IMR-90 (cell line): ENCODE measurements at regions not wholly inside any gene's neighbourhood (a gene's known extent, or its start where the extent isn't known, plus 50 kb on each side); places are given as distances from the start of the nearest gene placed in this dataset.

Source experiments
- ATAC-seq: fragments of 200-7000 bp; cut with Tn5 transposase; 2 replicates; pipeline ENCODE4 v1.9.1; 2020; ENCODE audit warnings: low read depth, mild to moderate bottlenecking, moderate library complexity
- BruUV-seq: library from RNA; stranded (reverse); fragments of 400-500 nt; replicated peaks from 2 replicates; lab custom pipeline; 2021; lab: Mats Ljungman, UMichigan
- CTCF ChIA-PET: fragments of 300-600 bp; formaldehyde crosslinking; extraction: SDS; loops from one replicate; lab custom pipeline; 2021; ENCODE audit warnings: antibody characterized with exemption; lab: Yijun Ruan, JAX
- POLR2A ChIA-PET: fragments of 300-600 bp; sonication (Branson Sonifier 250); formaldehyde crosslinking; loops from one replicate; lab custom pipeline; 2022; ENCODE audit warnings: antibody characterized with exemption; ENCODE audit not compliant: unreplicated experiment; lab: Charles Lee
- DNase-seq: peaks from one replicate; pipeline ENCODE4 v3.0.0; 2013
- H2AFZ ChIP-seq: replicated peaks from 2 replicates; pipeline ENCODE3; 2013; ENCODE audit warnings: low read length, mild to moderate bottlenecking; ENCODE audit not compliant: poor library complexity
- H2AK5ac ChIP-seq: 2 replicates; pipeline ENCODE4 v1.6.1; 2013; ENCODE audit warnings: low read depth, low read length, inconsistent platforms
- H2AK9ac ChIP-seq: replicated peaks from 2 replicates; pipeline ENCODE3; 2013; ENCODE audit warnings: mild to moderate bottlenecking, low read depth, low read length, moderate library complexity; ENCODE audit not compliant: poor library complexity
- H2BK120ac ChIP-seq: 2 replicates; pipeline ENCODE4 v1.6.1; 2013; ENCODE audit warnings: low read depth, low read length, inconsistent platforms
- H2BK15ac ChIP-seq: 3 replicates; pipeline ENCODE4 v1.6.1; 2013; ENCODE audit warnings: low read depth, low read length, inconsistent platforms
- H2BK20ac ChIP-seq: 2 replicates; pipeline ENCODE4 v1.6.1; 2013; ENCODE audit warnings: low read depth, mild to moderate bottlenecking, inconsistent platforms, low read length, moderate library complexity
- H2BK5ac ChIP-seq: 2 replicates; pipeline ENCODE4 v1.6.1; 2013; ENCODE audit warnings: mild to moderate bottlenecking, low read depth, low read length, inconsistent platforms; ENCODE audit not compliant: poor library complexity, severe bottlenecking
- H3K14ac ChIP-seq: replicated peaks from 2 replicates; pipeline ENCODE4 v1.6.1; 2013; ENCODE audit warnings: low read depth, low read length, inconsistent platforms
- H3K18ac ChIP-seq: 2 replicates; pipeline ENCODE4 v1.6.1; 2013; ENCODE audit warnings: low read depth, low read length, control low read depth
- H3K23ac ChIP-seq: 2 replicates; pipeline ENCODE4 v1.6.1; 2013; ENCODE audit warnings: low read depth, low read length, inconsistent platforms
- H3K27ac ChIP-seq: 2 replicates; pipeline ENCODE4 v1.5.1; 2013; ENCODE audit warnings: mild to moderate bottlenecking, control low read depth, low read length; ENCODE audit not compliant: insufficient read depth
- H3K27me3 ChIP-seq: 2 replicates; pipeline ENCODE4 v1.6.1; 2013; ENCODE audit warnings: low read length; ENCODE audit not compliant: control insufficient read depth, insufficient read depth
- H3K36me3 ChIP-seq: 2 replicates; pipeline ENCODE4 v1.6.1; 2013; ENCODE audit warnings: low read length, mixed read lengths; ENCODE audit not compliant: control insufficient read depth, insufficient read depth
- H3K4ac ChIP-seq: 2 replicates; pipeline ENCODE4 v1.6.1; 2013; ENCODE audit warnings: low read depth, low read length, inconsistent platforms
- H3K4me1 ChIP-seq: 2 replicates; pipeline ENCODE4 v1.6.1; 2013; ENCODE audit warnings: low read length, mixed read lengths; ENCODE audit not compliant: control insufficient read depth, insufficient read depth
- H3K4me2 ChIP-seq: 2 replicates; pipeline ENCODE4 v1.6.1; 2013; ENCODE audit warnings: low read depth, mild to moderate bottlenecking, control low read depth, low read length, moderate library complexity
- H3K4me3 ChIP-seq: 2 replicates; pipeline ENCODE4 v1.5.1; 2013; ENCODE audit warnings: low read depth, mild to moderate bottlenecking, control low read depth, low read length, moderate library complexity; ENCODE audit not compliant: insufficient read depth
- H3K56ac ChIP-seq: 2 replicates; pipeline ENCODE4 v1.6.1; 2013; ENCODE audit warnings: low read length, inconsistent platforms; ENCODE audit not compliant: insufficient read depth; ENCODE audit errors: extremely low read depth
- H3K79me1 ChIP-seq, 2 experiments: 2 replicates each; pipeline ENCODE4 v1.6.1; 2013; ENCODE audit warnings: low read length in 2 of 2, inconsistent platforms in 1 of 2, low read depth in 1 of 2
- H3K9ac ChIP-seq: 2 replicates; pipeline ENCODE4 v1.6.1; 2013; ENCODE audit warnings: low read depth, low read length, control low read depth
- H3K9me1 ChIP-seq: 2 replicates; pipeline ENCODE4 v1.6.1; 2013; ENCODE audit warnings: low read length, inconsistent platforms; ENCODE audit not compliant: insufficient read depth
- H3K9me3 ChIP-seq: 2 replicates; pipeline ENCODE4 v1.6.1; 2013; ENCODE audit warnings: low read length; ENCODE audit not compliant: control insufficient read depth, insufficient read depth
- H4K20me1 ChIP-seq: 2 replicates; pipeline ENCODE4 v1.6.1; 2013; ENCODE audit warnings: low read length, inconsistent platforms; ENCODE audit not compliant: insufficient read depth
- H4K5ac ChIP-seq: 2 replicates; pipeline ENCODE4 v1.6.1; 2013; ENCODE audit warnings: mild to moderate bottlenecking, low read depth, low read length, control low read depth
- H4K8ac ChIP-seq, 2 experiments: 2 replicates each; pipeline ENCODE4 v1.6.1; 2013; ENCODE audit warnings: low read depth in 2 of 2, low read length in 2 of 2, control low read depth in 1 of 2, inconsistent platforms in 1 of 2
- H4K91ac ChIP-seq: 2 replicates; pipeline ENCODE4 v1.6.1; 2013; ENCODE audit warnings: low read depth, low read length, inconsistent platforms; ENCODE audit not compliant: insufficient read depth
- BHLHE40 ChIP-seq: fragments of 150-350 bp; IDR thresholded peaks from 2 replicates; pipeline ENCODE4 v1.6.1; 2016; ENCODE audit warnings: mild to moderate bottlenecking, low read depth, low read length
- CEBPB ChIP-seq: IDR thresholded peaks from 2 replicates; pipeline ENCODE4 v1.6.1; 2012; ENCODE audit warnings: low read depth, low read length, improper control_type of control experiment
- CHD1 ChIP-seq: IDR thresholded peaks from 2 replicates; pipeline ENCODE4 v1.6.1; 2012; ENCODE audit warnings: low read depth, low read length, improper control_type of control experiment
- FOS ChIP-seq: fragments of 150-350 bp; IDR thresholded peaks from 2 replicates; pipeline ENCODE4 v1.6.1; 2016; ENCODE audit warnings: low read depth, low read length
- POLR2A ChIP-seq: IDR thresholded peaks from 2 replicates; pipeline ENCODE4 v1.6.1; 2012; ENCODE audit warnings: mild to moderate bottlenecking, low read depth, low read length
- RAD21 ChIP-seq: IDR thresholded peaks from 2 replicates; pipeline ENCODE4 v1.6.1; 2012; ENCODE audit warnings: low read length, improper control_type of control experiment
- RCOR1 ChIP-seq: IDR thresholded peaks from 2 replicates; pipeline ENCODE4 v1.6.1; 2012; ENCODE audit warnings: mild to moderate bottlenecking, low read length, improper control_type of control experiment; ENCODE audit not compliant: insufficient replicate concordance
- RFX5 ChIP-seq: IDR thresholded peaks from 2 replicates; pipeline ENCODE4 v1.8.0; 2012; ENCODE audit warnings: low read depth, mild to moderate bottlenecking, low read length, moderate library complexity
- SMC3 ChIP-seq: fragments of 150-350 bp; IDR thresholded peaks from 2 replicates; pipeline ENCODE4 v1.6.1; 2016; ENCODE audit warnings: low read depth, mild to moderate bottlenecking, antibody characterized with exemption, low read length, moderate library complexity
- USF2 ChIP-seq: fragments of 150-350 bp; IDR thresholded peaks from 2 replicates; pipeline ENCODE4 v1.6.1; 2017; ENCODE audit warnings: mild to moderate bottlenecking, antibody characterized with exemption, low read length, low read depth
- WGBS, 2 experiments: methylation state at CpG; one replicate each; pipeline versions ENCODE4 v1.1.5 to v1.1.7; 2013; ENCODE audit warnings: missing lambda C conversion rate in 2 of 2; ENCODE audit not compliant: insufficient read length in 1 of 2; ENCODE audit errors: extremely low coverage in 2 of 2; 5-methylcytosine and 5-hydroxymethylcytosine counted together
- dilution Hi-C: fragments of 300-500 bp; cut with HindIII; formaldehyde crosslinking; loops from one replicate; pipeline ENCODE4 v1.14.3; 2018; ENCODE audit warnings: low sequenced_read_pairs; ENCODE audit not compliant: unreplicated experiment
- in situ Hi-C: fragments of 300-500 bp; cut with MboI; formaldehyde crosslinking; loops from 3 replicates; pipeline ENCODE4 v1.14.3; 2019; ENCODE audit warnings: low sequenced_read_pairs, inconsistent platforms, mixed read lengths
- intact Hi-C: fragments of 100-400 bp; cut with micrococcal nuclease; formaldehyde crosslinking; loops from 2 replicates; pipeline ENCODE4 v1.10.0; 2022

GRCh38 chr4:71243091-71243833 lies 95.6 kb upstream of the SLC4A4 start:
- Histone ChIP-seq H3K4me2 (no peak overlapping the region), H2AK9ac (no peak overlapping the region), H3K9ac (no peak overlapping the region), H4K91ac (no peak overlapping the region), H3K14ac (no peak overlapping the region), H3K4ac (no peak overlapping the region), H3K4me3 (no peak overlapping the region), H4K20me1 (peaks cover 7% of the 10 kb centered on the region; the same call in 1 of the 2 replicates), H2BK120ac (no peak overlapping the region), H2BK20ac (no peak overlapping the region), H3K79me1 (peaks cover 36 to 59% of the 10 kb centered on the region in 2 experiments), H2BK15ac (no peak overlapping the region), H3K9me3 (no peaks in the 10 kb centered on the region), H2AFZ (no peak overlapping the region), H3K56ac (no peak overlapping the region), H3K4me1 (peaks cover 6% of the 10 kb centered on the region), H4K8ac (no peak overlapping the region), H3K27ac (no peak overlapping the region), H2AK5ac (no peak overlapping the region), H3K9me1 (peaks cover 7% of the 10 kb centered on the region), H3K23ac (no peak overlapping the region), H3K27me3 (no peaks in the 10 kb centered on the region), H2BK5ac (no peak overlapping the region), H4K5ac (no peak overlapping the region), H3K18ac (no peak overlapping the region), H3K36me3 (peaks cover 4% of the 10 kb centered on the region)
- no CpG with 5 or more reads among the region's 3 CpGs for WGBS, 2 experiments
- intact Hi-C loops (no loop called here), in situ Hi-C loops (no loop called here), dilution Hi-C loops (no loop called here)
- CTCF ChIA-PET = no interaction called here
- BruUV-seq = no TSS peak
- POLR2A ChIA-PET = no interaction called here
- TF ChIP-seq FOS (no peak), CEBPB (no peak), RCOR1 (no peak), BHLHE40 (no peak), RAD21 (no peak), CHD1 (no peak), SMC3 (no peak), RFX5 (no peak), USF2 (no peak), POLR2A (no peak)
- no peak for ATAC-seq
- DNase-seq = no peak
